HG03558 (cell line): ENCODE measurements at regions not wholly inside any gene's neighbourhood (a gene's known extent, or its start where the extent isn't known, plus 50 kb on each side); places are given as distances from the start of the nearest gene placed in this dataset.
"Not testable (repeated sequence)": the region's sequence is repeated elsewhere in the genome, so short reads cannot be mapped to it uniquely, and the experiment has no call there.

Experiments used
- ATAC-seq: cut with Tn5 transposase; IDR thresholded peaks from one replicate; pipeline ENCODE4 v1.9.1; 2021; ENCODE audit warnings: moderate number of reproducible peaks; ENCODE audit not compliant: unreplicated experiment; ENCODE audit errors: extremely low read depth

- ATAC-seq = no peak
Observed at GRCh38 chr18:34345738-34346137, 121.0 kb upstream of the NOL4 start.

- no peak for ATAC-seq
Observed at GRCh38 chr18:34350778-34351177, 126.1 kb upstream of the NOL4 start.

- ATAC-seq = no peak
Observed at GRCh38 chr18:34352385-34353163, 127.9 kb upstream of the NOL4 start.

GRCh38 chr18:34354351-34354750 is 129.6 kb upstream of the NOL4 start:
- ATAC-seq = no peak

GRCh38 chr18:34357944-34358580 is 133.3 kb upstream of the NOL4 start:
- no peak for ATAC-seq

- ATAC-seq = peak; percentile 95
Observed at GRCh38 chr18:34358923-34359322, 134.2 kb upstream of the NOL4 start.

- no peak for ATAC-seq
Observed at GRCh38 chr18:34364699-34365098, 140.0 kb upstream of the NOL4 start.

GRCh38 chr18:34370704-34371395 is 146.1 kb upstream of the NOL4 start:
- no peak for ATAC-seq

- no peak for ATAC-seq
Observed at GRCh38 chr18:34380326-34380725, 155.6 kb upstream of the NOL4 start.

- ATAC-seq = no peak
Observed at GRCh38 chr18:34385311-34385710, 160.6 kb upstream of the NOL4 start.

GRCh38 chr18:34386803-34387202 is 162.1 kb upstream of the NOL4 start:
- ATAC-seq = no peak

- ATAC-seq = no peak
Observed at GRCh38 chr18:34397286-34397896, 172.7 kb upstream of the NOL4 start.

GRCh38 chr18:34399892-34400291 is 175.2 kb upstream of the NOL4 start:
- no peak for ATAC-seq

GRCh38 chr18:34400834-34401233 is 176.1 kb upstream of the NOL4 start:
- no peak for ATAC-seq

- no peak for ATAC-seq
Observed at GRCh38 chr18:34401775-34402174, 177.1 kb upstream of the NOL4 start.

- ATAC-seq = not testable (repeated sequence)
Observed at GRCh38 chr18:34407471-34407870, 182.8 kb upstream of the NOL4 start.

GRCh38 chr18:34411952-34412351 is 187.2 kb upstream of the NOL4 start:
- no peak for ATAC-seq

GRCh38 chr18:34431042-34431441 is 206.3 kb upstream of the NOL4 start:
- ATAC-seq = no peak

- ATAC-seq = no peak
Observed at GRCh38 chr18:34444622-34445021, 219.9 kb upstream of the NOL4 start.

- ATAC-seq = no peak
Observed at GRCh38 chr18:34448662-34449061, 223.9 kb upstream of the NOL4 start.

- ATAC-seq = no peak
Observed at GRCh38 chr18:34457761-34458160, 233.0 kb upstream of the NOL4 start.
